ENCODE measurements at regions not wholly inside any gene's neighbourhood (a gene's known extent, or its start where the extent isn't known, plus 50 kb on each side); places are given as distances from the start of the nearest gene placed in this dataset.

DNA sequence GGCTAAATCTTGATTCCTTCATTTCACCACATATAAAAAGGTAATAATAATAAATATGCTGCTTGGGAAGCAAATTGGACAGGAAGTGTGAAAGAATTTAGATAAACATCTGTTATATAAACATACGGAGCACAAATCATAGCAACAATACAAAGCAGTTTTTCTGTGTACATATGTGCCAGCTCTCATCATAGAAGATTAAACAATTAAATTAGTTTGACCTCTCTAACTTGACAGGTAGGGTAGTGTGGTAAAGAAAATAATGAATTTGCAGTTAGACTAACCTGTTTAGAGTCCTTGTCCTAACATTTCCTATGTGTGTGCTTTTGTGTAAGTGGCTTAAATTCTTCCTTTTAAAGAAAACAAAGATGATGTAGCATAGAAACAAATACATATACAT is 995.7 kb upstream of the TENM4 start:
- TF ChIP-seq, protein P1, sequence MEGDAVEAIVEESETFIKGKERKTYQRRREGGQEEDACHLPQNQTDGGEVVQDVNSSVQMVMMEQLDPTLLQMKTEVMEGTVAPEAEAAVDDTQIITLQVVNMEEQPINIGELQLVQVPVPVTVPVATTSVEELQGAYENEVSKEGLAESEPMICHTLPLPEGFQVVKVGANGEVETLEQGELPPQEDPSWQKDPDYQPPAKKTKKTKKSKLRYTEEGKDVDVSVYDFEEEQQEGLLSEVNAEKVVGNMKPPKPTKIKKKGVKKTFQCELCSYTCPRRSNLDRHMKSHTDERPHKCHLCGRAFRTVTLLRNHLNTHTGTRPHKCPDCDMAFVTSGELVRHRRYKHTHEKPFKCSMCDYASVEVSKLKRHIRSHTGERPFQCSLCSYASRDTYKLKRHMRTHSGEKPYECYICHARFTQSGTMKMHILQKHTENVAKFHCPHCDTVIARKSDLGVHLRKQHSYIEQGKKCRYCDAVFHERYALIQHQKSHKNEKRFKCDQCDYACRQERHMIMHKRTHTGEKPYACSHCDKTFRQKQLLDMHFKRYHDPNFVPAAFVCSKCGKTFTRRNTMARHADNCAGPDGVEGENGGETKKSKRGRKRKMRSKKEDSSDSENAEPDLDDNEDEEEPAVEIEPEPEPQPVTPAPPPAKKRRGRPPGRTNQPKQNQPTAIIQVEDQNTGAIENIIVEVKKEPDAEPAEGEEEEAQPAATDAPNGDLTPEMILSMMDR (conservative IDR thresholded peaks at IDR 0.05; ENCODE audit: low read length), result no peak
- TF ChIP-seq EZH2phosphoT487 (IDR thresholded peaks at IDR 0.05; ENCODE audit: borderline replicate concordance, low read depth, low read length), result no peak
